ENCODE measurements at regions not wholly inside any gene's neighbourhood (a gene's known extent, or its start where the extent isn't known, plus 50 kb on each side); places are given as distances from the start of the nearest gene placed in this dataset.

DNA sequence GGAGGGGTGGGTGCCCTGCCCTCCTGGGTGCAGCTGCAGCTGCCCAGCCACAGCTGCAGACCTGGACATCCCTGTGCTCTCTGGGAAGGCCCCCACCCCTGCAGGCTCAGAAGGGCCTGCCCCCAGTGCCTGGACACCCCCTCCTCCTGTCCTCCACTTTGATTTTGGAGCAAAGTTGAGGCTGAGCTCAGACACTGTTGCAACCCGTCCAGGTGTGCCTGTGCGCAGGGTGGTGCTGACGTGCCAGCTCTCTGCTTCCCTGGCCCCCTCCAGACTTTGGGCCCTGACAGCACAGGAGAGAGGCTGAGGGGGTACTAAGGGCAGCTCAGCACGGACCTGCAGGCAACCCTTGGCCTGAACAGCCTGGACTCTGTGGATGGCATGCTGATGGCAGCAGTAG lies 750.3 kb downstream of the ARAP2 start:
- intact Hi-C loops (cut with DNase I): no loop called here
- ATAC-seq: no peak
- no peak for DNase-seq (ENCODE audit: missing footprints)

DNA sequence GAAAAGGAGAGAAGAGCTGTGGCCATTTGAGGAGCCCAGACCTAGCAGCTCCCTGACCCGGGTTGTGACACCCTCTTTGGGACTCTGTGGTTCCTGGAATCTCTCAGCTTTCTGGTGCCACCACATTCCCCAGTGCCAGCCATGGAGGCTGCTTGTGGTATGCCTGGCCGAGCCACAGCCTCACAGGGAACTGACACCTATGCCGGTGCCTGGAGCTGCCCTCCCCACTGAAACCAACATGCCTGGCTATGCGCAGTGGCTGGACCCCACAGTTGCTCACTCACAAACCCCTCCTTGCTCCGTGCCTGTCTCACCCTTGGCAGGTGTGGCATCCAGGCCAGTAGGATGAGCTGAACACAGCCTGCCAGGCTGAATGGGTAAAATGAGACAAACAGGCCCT lies 749.4 kb downstream of the ARAP2 start:
- intact Hi-C loops (cut with DNase I): no loop called here
- no peak for ATAC-seq
- DNase-seq (ENCODE audit: missing footprints): peak; percentile 45

DNA sequence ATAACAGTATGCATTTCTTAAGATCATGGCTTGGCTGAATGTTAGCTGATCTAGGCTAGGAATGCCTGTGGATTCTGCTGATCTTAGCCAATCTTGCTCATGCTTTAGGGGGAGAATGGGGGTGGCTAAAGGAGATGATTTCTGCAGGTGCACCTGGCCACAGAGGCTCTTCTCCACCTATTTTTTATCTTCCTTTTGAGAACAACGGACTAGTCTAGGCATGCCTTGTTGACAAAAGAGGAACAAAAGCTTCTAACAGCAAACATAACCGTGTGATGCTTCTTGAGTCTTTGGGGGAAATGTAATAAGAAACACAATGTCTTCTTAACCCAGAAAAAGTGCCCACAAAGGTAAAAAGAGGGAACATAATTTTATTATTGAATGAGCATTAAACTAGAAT lies 743.5 kb downstream of the ARAP2 start:
- no peak for DNase-seq (ENCODE audit: missing footprints)
- intact Hi-C loops (cut with DNase I): no loop called here
- no peak for ATAC-seq

DNA sequence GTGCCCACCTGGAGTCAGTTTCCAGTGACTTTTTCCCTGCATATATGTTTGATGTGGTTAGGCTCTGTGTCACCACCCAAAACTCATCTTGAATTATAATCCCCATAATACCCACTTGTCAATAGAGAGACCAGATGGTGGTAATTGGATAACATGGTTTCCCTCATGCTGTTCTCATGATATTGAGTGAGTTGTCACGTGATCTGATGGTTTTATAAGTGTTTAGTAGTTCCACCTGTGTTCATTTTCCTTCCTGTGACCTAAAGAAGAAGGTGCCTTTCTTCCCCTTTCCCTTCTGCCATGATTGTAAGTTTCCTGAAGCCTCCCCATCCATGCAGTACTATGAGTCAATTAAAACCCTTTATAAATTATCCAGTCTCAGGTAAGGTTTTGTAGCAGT lies 740.9 kb downstream of the ARAP2 start:
- ATAC-seq (no peak), DNase-seq (ENCODE audit: missing footprints) (no peak)
- intact Hi-C loops (cut with DNase I): no loop called here

DNA sequence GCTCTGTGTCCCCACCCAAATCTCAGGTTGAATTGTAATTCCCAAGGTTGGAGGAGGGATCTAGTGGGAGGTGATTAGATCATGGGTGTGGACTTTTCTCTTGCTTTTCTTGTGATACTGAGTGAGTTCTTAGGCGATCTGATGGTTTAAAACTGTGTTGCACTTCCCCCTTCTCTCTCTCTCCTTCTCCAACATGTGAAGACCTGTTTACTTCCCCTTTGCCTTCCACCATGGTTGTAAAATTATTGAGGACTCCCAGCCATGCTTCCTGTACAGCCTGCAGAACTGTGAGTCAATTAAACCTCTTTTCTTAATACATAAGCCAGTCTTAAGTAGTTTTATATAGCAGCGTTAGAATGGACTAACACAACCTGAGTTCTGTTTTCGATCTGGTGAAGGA lies 738.2 kb downstream of the ARAP2 start:
- ATAC-seq: no peak

DNA sequence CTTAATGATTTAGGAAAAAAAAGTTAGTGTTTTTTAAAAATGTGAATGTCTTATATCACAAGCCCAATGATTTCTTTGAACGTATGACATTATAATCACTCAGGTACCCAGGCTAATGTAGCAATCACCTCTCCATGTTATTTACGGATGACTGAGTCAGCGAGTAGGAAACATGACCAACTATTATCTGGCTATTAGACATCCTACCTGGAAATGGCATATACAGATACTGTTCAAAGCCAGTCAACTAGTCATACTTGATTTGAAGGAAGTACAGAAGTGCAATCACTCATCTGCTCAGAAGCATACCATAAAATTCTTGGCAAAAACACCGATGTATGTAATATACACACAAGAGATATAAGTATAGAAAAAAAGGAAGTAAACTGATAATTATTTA lies 732.5 kb downstream of the ARAP2 start:
- no peak for ATAC-seq
- DNase-seq (ENCODE audit: missing footprints): no peak
- intact Hi-C loops (cut with DNase I): no loop called here

More for the DNA sequence above, 738.2 kb downstream of the ARAP2 start:
- DNase-seq (ENCODE audit: missing footprints): no peak
- intact Hi-C loops (cut with DNase I): no loop called here

DNA sequence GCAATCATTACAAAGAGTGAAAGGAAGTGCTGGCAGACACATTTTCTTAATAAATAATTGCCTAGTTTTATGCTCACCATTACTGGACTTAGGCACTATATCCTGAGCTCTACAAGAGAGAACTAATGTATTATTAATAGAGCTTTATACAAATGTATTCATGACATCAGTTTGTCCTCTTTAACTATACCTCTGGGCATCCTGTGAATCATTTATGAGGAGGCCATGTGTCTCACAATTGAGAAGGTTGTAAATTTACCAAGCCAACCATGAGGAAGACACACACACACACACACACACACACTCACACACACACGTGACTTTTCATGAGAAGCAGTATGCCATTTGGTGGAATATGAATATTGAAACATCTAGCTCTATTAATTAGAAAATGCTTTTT lies 728.2 kb downstream of the ARAP2 start:
- DNase-seq (ENCODE audit: missing footprints): no peak
- intact Hi-C loops (cut with DNase I): no loop called here
- ATAC-seq: no peak

DNA sequence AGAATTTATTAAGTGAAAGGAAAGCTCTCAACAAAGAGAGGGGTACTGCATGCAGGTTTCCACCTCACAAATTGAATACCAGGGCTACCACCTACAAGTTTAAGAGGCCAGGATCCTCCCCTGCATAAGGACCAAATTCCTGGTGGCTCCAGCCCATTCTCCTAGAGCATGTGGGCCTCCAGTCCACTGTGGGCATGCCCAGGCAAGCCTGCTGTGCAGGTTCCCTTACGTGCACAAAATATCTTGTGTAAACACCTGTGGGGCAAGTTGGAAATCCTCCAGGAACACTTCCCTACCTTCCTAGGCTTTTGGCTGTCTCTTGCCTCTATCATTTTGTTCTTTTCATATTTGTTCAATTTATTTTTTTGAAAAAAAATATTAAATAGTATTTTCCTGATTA lies 724.3 kb downstream of the ARAP2 start:
- intact Hi-C loops (cut with DNase I): no loop called here
- ATAC-seq (no peak), DNase-seq (ENCODE audit: missing footprints) (no peak)

DNA sequence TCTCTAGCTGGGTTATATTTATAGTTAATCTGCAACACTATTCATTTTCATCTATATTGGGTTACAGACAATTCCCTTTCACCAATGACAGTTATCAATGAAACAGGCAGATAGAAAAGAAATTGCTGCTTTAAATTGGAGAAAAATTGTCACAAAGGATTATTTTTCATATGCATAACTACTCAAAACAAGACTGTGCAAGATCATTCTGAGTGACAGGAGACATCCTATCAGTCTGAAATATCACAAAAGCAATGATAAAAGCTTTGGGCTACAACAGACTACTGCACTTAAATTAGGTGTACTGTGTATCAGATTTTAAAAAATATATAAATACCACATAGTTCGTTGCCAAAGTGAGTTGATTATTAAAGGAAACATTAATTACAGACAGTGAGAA lies 722.6 kb downstream of the ARAP2 start:
- intact Hi-C loops (cut with DNase I): no loop called here
- ATAC-seq (no peak), DNase-seq (ENCODE audit: missing footprints) (no peak)

DNA sequence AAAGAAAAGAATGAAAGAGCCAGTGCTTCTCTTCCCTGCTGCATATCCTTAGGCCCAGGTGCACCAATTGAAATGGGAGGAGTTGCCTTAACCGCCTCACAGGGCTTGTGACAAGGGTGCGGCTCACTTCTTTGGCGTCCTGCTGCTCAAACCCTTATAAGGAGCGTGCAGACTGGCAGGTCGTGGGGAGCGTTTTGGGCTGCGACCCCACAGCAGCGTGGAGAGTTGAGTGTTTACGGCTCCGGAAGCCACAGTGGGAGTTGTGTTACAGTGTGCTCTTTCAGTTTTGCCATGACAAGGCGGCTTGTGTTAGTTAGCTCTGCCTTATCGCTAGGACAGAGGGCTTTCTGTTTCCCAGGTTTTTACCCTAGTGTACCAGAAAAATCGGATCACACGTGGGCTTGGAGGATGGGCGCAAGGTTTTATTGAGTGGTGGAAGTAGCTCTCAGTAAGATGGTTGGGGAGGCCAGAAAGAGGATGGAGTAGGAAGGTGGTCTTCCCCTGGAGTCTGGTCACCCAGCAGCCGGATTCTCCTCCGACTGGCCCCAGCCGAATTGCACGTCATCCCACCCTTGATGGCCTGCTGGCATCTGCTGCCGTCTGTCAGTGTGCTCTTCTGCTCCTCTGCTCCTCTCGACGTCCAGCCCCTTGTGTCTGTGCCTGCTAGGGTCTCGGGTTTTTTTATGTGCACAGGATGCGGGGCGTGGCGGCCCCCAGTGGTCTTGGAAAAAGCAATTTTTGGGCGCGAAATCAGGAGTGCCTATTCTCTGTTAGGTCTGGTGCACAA lies 718.9 kb downstream of the ARAP2 start:
- no peak for ATAC-seq
- no peak for DNase-seq (ENCODE audit: missing footprints)
- intact Hi-C loops (cut with DNase I): no loop called here

DNA sequence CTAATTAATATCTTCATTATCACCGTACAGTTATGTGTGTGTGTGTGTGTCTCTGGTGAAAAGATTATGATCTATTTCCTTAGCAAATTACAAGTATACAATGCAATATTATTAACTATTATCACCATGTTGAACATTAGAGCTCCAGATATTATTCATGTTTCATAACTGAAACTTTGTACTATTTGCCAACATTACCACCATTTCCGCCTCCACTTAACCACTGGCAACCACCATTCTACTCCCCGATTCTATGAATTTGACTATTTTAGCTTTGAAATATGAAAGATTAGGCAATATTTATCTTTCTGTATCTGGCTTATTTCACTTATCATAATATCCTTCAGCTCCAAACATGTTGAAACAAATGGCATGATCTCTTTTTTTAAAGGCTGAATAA lies 717.9 kb downstream of the ARAP2 start:
- intact Hi-C loops (cut with DNase I): no loop called here
- DNase-seq (ENCODE audit: missing footprints) (no peak), ATAC-seq (no peak)

DNA sequence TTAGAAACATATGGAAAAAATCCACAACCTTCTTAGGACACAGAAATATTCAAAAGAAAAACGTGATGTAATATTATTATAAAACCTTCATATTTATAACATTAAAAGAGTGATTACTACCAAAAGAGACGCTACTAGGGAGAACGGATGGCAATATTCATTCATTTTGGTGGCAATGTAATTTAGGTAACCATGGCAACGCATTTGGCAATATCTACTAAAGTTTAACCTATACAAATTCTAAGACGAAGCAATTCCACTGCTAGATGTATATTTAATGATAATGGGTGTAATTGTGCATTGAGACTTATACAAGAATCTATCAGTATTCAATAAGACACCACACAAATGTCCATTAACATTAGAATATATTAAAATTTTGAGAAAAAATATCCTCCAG lies 709.4 kb downstream of the ARAP2 start:
- intact Hi-C loops (cut with DNase I): no loop called here
- no peak for ATAC-seq

DNA sequence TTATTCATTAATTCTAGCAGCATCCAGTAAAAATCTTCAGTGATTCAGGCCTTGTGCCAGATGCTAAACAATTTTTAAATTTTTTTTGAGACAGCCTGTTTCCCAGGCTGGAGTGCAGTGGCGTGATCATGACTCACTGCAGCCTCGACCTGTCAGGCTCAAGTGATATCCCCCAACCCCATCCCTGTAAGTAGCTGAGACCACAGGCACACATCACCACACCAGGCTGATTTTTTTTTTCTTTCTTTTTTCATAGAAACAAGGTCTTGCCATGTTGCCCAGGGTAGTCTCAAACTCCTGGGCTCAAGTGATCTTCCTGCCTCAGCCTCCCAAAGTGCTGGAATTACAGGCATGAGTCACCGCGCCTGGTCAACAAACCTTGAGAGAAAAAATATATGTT lies 705.5 kb downstream of the ARAP2 start:
- no peak for DNase-seq (ENCODE audit: missing footprints)
- intact Hi-C loops (cut with DNase I): no loop called here
- ATAC-seq: no peak

More for the DNA sequence above, 709.4 kb downstream of the ARAP2 start:
- no peak for DNase-seq (ENCODE audit: missing footprints)

DNA sequence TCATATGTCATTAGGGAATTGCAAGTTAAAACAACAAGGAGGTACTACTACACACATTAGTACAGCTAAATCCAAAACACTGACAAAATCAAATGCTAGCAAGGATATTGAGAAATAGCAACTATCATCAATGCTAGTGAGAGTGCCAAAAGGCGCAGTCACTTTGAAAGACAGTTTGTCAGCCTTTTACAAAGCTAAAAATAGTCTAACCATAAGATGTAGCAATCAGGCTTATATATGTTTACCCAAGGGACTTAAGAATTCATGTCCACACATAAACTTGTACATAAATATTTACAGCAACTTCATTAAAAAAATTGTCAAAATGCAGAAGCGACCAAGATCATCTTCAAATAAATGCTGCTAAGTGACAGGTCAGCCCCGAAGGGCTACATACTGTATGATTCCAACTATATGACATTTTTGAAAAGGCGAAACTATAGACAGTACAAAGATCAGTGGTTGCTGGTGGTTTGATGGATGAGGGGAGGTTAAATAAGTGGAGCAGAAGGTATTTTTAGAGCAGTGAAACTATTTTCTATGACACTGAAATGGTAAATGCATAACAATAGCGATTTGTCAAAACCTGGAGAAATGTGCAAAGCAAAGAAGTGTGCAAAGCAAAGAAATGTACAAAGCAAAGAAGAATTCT lies 704.8 kb downstream of the ARAP2 start:
- intact Hi-C loops (cut with DNase I): no loop called here
- ATAC-seq (no peak), DNase-seq (ENCODE audit: missing footprints) (no peak)

DNA sequence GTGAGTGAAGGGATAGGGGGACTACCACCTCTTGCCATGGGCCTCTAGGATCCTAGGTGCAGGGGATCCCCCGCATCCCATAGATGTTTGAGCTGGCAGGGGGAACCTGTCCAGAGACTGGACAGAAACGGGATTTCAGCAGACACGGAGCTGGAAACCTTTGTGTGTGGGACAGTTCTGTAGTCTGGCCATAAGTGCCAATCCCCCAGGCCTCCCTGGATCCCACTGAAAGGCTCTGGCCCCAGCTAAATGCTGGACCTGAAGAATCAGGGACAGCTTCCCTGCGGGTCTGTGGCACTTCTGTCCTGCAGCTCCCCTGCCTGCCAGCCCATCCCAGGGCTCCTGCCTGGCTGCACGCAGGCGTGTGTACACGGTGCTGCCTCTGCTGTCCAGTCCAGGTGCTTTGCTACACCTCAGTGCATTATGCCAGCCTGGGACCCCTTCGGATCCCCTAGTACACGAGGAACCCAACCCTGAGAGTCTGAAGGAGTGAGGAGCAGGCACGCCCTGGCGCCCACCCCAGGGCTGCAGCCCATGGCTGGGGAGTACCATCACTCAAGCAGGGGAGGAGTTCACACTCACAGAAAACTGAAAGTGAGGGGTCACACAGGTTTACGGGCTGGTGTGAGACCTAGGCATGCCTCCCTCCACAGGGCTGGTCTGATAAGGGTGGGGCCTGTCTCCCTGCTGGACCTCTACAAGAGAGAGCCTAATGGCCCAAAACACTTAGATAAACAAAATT lies 703.0 kb downstream of the ARAP2 start:
- ATAC-seq (no peak), DNase-seq (ENCODE audit: missing footprints) (no peak)
- intact Hi-C loops (cut with DNase I): no loop called here

DNA sequence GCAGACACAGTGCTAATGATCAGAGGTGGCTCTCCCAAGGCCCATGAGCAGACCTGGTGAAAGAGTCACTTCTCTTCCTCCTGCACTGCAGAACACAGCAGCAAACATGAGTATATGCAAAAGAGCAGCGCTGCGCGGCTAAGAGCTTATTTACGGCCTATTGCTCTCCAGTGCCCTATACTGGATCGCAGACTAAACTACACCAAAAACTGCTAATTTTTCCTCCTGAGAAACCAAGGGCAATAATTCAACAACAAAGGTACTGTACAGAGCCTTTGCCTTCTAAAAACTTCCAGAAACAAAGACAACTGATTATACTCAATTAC lies 702.5 kb downstream of the ARAP2 start:
- no peak for DNase-seq (ENCODE audit: missing footprints)
- ATAC-seq: no peak
- intact Hi-C loops (cut with DNase I): no loop called here

DNA sequence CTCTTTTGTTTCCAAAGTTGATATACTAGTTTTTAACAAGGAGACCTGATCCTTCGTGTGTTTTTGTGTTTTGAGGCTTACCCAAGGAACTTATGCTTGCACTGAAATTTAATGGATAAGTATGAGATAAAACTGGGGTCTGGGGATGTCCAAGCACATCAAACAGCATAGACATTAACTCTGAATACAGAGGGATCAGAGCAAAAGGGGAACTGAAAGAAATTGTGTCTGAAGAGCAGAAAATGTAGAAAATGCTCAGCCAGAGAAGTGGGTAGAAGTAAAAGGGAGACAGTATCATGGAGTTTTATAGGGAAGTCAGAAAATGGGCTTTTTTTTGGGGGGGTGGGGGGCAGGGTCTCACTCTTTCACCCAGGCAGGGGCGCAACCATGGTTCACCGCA lies 695.4 kb downstream of the ARAP2 start:
- no peak for ATAC-seq
- DNase-seq (ENCODE audit: missing footprints): no peak
- intact Hi-C loops (cut with DNase I): no loop called here

DNA sequence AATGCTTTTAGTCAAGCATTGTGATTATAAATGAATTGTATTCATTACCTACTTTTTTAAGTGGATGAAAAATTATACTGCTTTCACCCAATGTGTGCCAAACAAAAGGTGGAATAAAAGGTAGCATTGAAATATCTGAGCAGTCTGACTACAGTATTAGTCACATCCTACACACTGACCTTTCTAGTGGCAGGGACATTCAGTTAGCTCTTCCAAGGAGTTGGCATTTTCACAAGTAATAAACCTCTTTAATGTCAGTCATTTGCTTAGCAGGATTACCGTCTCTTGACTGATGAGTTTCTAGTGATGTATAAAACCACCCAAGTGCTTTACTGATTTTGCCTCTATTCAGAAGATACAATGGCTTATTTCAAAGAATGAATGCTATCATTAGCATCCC lies 687.9 kb downstream of the ARAP2 start:
- no peak for DNase-seq (ENCODE audit: missing footprints)
- intact Hi-C loops (cut with DNase I): no loop called here
- ATAC-seq: no peak

DNA sequence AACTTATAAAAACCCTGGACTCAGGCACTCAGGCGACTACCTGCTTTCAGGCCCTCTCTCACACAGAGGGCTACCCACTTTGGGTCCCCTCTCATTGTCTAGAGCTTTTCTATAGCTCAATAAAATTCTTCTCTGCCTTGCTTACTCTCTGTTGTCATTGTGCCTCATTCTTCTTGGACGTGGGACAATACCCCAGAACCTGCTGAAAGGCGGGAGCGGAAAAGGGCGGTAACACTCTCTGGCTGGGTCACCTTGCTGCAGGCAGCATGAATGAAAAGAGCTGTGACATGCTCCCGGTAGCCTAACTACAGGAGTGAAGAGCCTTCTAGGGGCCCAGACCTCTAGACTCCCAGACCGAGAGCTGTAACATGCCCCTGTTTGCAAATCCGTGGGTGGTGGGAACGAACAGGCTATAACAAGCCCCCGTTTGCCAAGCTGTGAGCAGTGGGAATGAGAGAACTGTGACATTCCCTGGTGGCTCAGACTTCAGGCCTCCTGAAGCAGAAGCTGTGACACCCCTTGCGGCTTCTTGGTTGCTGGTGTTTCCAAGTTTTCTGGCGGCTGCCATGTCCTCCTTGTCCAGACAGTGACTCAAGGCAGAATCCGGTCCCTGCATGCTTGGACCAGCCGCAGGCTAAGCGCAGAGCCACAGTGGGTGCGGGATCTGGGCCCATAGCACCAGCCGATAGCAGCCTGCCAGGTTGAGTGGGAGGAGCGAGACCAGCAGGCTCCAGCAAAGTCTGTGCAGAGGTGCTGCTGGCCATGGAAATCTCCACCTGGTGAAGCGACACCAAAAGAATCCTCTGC lies 684.6 kb downstream of the ARAP2 start:
- intact Hi-C loops (cut with DNase I): no loop called here
- ATAC-seq: no peak
- no peak for DNase-seq (ENCODE audit: missing footprints)

DNA sequence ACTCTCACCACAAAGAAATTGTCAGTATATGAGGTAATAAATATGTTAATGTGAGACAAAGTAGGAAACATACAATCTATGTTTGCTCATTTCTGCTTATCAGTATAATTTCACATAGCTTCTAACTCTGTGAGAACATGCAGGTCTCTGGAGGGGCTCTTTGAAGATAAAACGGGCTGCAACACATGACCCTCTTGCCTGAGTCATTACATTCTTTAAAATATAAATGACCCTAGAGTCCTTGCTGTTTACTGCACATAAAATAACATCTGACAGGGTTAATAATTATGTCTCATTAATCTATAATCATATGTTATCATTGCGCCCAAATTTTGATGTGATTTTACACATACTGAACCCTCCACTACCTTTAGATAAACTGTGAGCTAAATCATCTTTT lies 681.5 kb downstream of the ARAP2 start:
- intact Hi-C loops (cut with DNase I): no loop called here
- ATAC-seq (no peak), DNase-seq (ENCODE audit: missing footprints) (no peak)
